GM23248 (cell line): ENCODE measurements at regions not wholly inside any gene's neighbourhood (a gene's known extent, or its start where the extent isn't known, plus 50 kb on each side); places are given as distances from the start of the nearest gene placed in this dataset.

Source experiments
- DNase-seq: peaks from one replicate; pipeline ENCODE4 v3.0.0-alpha.2; 2015
- H2AFZ ChIP-seq: fragments of 200-600 bp; sonication (generic); 2 replicates; pipeline ENCODE4 v1.6.1; 2016; ENCODE audit warnings: antibody characterized with exemption
- H3F3A ChIP-seq: fragments of 200-600 bp; sonication (generic); 2 replicates; pipeline ENCODE4 v1.6.1; 2016; ENCODE audit warnings: mild to moderate bottlenecking, antibody characterized with exemption, mixed run types; ENCODE audit not compliant: insufficient read depth
- H3K27ac ChIP-seq: fragments of 200-600 bp; sonication (generic); 2 replicates; pipeline ENCODE4 v1.5.1; 2016; ENCODE audit warnings: mild to moderate bottlenecking
- H3K27me3 ChIP-seq: fragments of 200-600 bp; sonication (generic); replicated peaks from 2 replicates; pipeline ENCODE4 v1.6.1; 2016; ENCODE audit warnings: mild to moderate bottlenecking; ENCODE audit not compliant: insufficient read depth
- H3K36me3 ChIP-seq: fragments of 200-600 bp; sonication (generic); 2 replicates; pipeline ENCODE4 v1.6.1; 2016; ENCODE audit warnings: low read depth, mild to moderate bottlenecking
- H3K4me1 ChIP-seq: fragments of 200-600 bp; sonication (generic); 2 replicates; pipeline ENCODE4 v1.6.1; 2016; ENCODE audit warnings: mild to moderate bottlenecking; ENCODE audit not compliant: insufficient read depth
- H3K4me2 ChIP-seq: fragments of 200-600 bp; sonication (generic); one replicate; pipeline ENCODE4 v1.6.1; 2016; ENCODE audit warnings: mild to moderate bottlenecking; ENCODE audit not compliant: unreplicated experiment
- H3K4me3 ChIP-seq: fragments of 200-600 bp; sonication (generic); 2 replicates; pipeline ENCODE4 v1.5.1; 2016; ENCODE audit warnings: mild to moderate bottlenecking
- H3K79me2 ChIP-seq: fragments of 200-600 bp; sonication (generic); 2 replicates; pipeline ENCODE4 v1.6.1; 2016; ENCODE audit warnings: mild to moderate bottlenecking; ENCODE audit not compliant: insufficient read depth
- H3K9ac ChIP-seq: fragments of 200-600 bp; sonication (generic); 2 replicates; pipeline ENCODE4 v1.6.1; 2016; ENCODE audit warnings: mild to moderate bottlenecking
- H3K9me2 ChIP-seq: fragments of 200-600 bp; sonication (generic); 2 replicates; pipeline ENCODE4 v1.6.1; 2016; ENCODE audit warnings: mixed run types, mild to moderate bottlenecking, moderate library complexity; ENCODE audit not compliant: insufficient read depth
- H3K9me3 ChIP-seq: fragments of 200-600 bp; sonication (generic); one replicate; pipeline ENCODE4 v1.6.1; 2017; ENCODE audit warnings: low read depth
- H4K20me1 ChIP-seq: fragments of 200-600 bp; sonication (generic); 2 replicates; pipeline ENCODE4 v1.6.0; 2016; ENCODE audit not compliant: insufficient read depth
- EZH2 ChIP-seq: fragments of 200-600 bp; sonication (generic); IDR thresholded peaks from 2 replicates; pipeline ENCODE4 v1.6.1; 2018; ENCODE audit warnings: antibody characterized with exemption, mild to moderate bottlenecking; ENCODE audit not compliant: insufficient read depth, poor library complexity, severe bottlenecking
- EZH2phosphoT487 ChIP-seq: fragments of 200-600 bp; sonication (generic); IDR thresholded peaks from 2 replicates; pipeline ENCODE4 v1.6.1; 2018; ENCODE audit warnings: antibody characterized with exemption, moderate library complexity, mild to moderate bottlenecking, low read depth; ENCODE audit not compliant: insufficient read depth
- WGBS, 2 experiments: methylation state at CpG; one replicate each; pipeline ENCODE4 v1.1.6; 2015 to 2017; ENCODE audit warnings: low lambda C conversion rate in 2 of 2, low coverage in 1 of 2; ENCODE audit errors: missing lambda C conversion rate in 2 of 2; 5-methylcytosine and 5-hydroxymethylcytosine counted together
- in situ Hi-C: fragments of 300-500 bp; cut with MboI; formaldehyde crosslinking; loops from 2 replicates; pipeline ENCODE4 v1.15.0; 2020

DNA sequence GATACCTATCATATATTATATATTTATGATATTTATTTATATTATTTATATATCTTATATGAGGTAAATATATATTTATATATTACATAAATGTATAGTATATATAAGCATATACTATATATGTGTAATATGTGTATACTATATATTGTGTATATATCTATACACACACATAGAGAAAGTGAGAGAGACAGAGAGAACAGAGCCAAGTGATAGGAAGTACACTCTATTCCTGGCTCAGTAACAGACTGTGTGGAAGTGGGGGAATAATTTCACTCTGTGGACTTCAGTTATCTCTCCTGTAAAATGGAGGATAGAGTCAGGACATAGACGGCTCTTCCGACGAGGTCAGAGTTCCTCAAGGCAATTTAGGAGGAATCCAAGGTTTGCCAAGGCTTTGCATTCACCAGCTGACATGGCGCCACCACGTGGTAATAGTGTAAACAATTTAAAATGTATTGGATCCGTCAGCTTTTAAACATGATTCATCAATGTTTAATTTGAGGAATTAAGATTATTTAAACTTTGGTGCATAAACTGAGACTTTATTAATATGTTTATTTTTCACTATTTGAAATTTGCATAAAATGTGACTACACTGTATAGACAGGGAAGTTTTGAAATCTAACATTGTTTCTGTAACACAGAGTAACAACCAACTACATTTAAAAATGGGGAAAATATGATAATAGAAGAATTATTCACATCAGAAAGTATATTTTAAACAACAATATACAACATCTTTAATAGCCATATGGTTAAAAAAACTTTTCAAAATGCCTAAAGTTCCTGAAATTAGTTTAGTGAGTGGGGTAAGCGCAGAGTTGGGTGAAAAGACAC is 75.4 kb upstream of the TMEM244 start:
- no peaks in the 10 kb centered on the region for H3K36me3 ChIP-seq
- H3K4me3 ChIP-seq: 0 out of 2 replicates have a peak overlapping the region, but pooled peaks have one; percentile 24
- H3K27me3 ChIP-seq: no peaks in the 10 kb centered on the region
- in situ Hi-C loops: no loop called here
- H4K20me1 ChIP-seq: no peaks in the 10 kb centered on the region
- H3K79me2 ChIP-seq: no peaks in the 10 kb centered on the region
- H3K4me1 ChIP-seq: peaks cover 7% of the 10 kb centered on the region
- TF ChIP-seq EZH2phosphoT487 (no peak), EZH2 (no peak)
- peak overlapping the region; percentile 77 for H2AFZ ChIP-seq
- H3K27ac ChIP-seq: no peak overlapping the region
- peak; percentile 78 for DNase-seq
- H3K9me3 ChIP-seq: no peaks in the 10 kb centered on the region
- H3K4me2 ChIP-seq: peak overlapping the region; percentile 45
- no peaks in the 10 kb centered on the region for H3F3A ChIP-seq
- no peaks in the 10 kb centered on the region for H3K9me2 ChIP-seq
- H3K9ac ChIP-seq: no peak overlapping the region
- WGBS, 2 experiments: 16% methylated on average over 7 of the region's 7 CpGs

DNA sequence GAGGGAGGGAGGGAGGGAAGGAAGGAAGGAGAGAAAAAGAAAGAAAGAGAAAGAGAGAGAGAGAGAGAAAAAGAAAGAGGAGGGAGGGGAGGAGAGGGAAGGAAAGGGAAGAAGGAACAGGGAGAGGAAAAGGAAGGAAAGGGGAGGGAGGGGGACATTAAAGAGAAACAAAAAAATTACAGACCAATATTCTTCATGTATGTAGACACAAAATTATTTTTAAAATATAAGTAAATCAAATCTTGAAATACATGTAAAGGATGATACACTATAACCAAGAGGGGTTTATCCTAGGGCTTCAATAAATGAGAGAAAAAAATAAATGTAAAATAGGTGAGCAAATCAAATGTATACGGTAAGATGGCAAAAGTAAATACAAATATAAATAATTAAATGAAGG is 71.2 kb upstream of the TMEM244 start:
- Histone ChIP-seq H3K4me3 (no peak overlapping the region), H3K9me3 (no peaks in the 10 kb centered on the region), H3K4me1 (peaks cover 7% of the 10 kb centered on the region), H3K36me3 (no peaks in the 10 kb centered on the region), H3K4me2 (no peak overlapping the region), H3K27me3 (no peaks in the 10 kb centered on the region), H3F3A (no peaks in the 10 kb centered on the region), H2AFZ (no peak overlapping the region), H3K9ac (no peak overlapping the region), H3K79me2 (no peaks in the 10 kb centered on the region), H3K27ac (no peak overlapping the region), H3K9me2 (no peaks in the 10 kb centered on the region), H4K20me1 (no peaks in the 10 kb centered on the region)
- TF ChIP-seq EZH2: no peak
- no peak for TF ChIP-seq EZH2phosphoT487
- DNase-seq: no peak
- 94 to 96% methylated on average over 1 of the region's 1 CpG for WGBS, 2 experiments
- in situ Hi-C loops: no loop called here

DNA sequence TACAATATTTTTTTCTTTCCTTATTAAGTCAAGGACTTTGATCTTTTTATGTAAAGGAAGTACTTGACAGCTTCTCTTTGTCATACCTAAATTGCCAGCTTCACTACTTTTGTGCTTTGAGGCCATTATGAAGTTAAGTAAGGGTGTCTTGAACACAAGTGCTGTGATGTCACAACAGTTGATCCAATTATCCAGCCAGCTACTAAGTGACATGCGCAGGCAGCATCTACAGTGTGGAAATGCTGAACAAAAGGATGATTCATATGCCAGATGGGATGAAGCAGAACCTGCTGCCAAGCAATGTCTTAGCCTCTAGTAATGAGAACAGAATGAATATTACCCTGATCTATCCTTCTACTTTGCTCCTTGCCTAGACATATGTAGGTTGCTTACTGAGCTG is 68.3 kb upstream of the TMEM244 start:
- peak; percentile 93 for DNase-seq
- no peaks in the 10 kb centered on the region for H4K20me1 ChIP-seq
- H3F3A ChIP-seq: no peaks in the 10 kb centered on the region
- no peaks in the 10 kb centered on the region for H3K9me3 ChIP-seq
- in situ Hi-C loops: no loop called here
- no peak overlapping the region for H2AFZ ChIP-seq
- H3K36me3 ChIP-seq: no peaks in the 10 kb centered on the region
- no peak overlapping the region for H3K27ac ChIP-seq
- H3K4me1 ChIP-seq: no peaks in the 10 kb centered on the region
- no peaks in the 10 kb centered on the region for H3K9me2 ChIP-seq
- H3K4me2 ChIP-seq: no peak overlapping the region
- 0 to 9% methylated on average over 1 of the region's 1 CpG for WGBS, 2 experiments
- TF ChIP-seq EZH2phosphoT487 (no peak), EZH2 (no peak)
- no peaks in the 10 kb centered on the region for H3K27me3 ChIP-seq
- no peaks in the 10 kb centered on the region for H3K79me2 ChIP-seq
- H3K9ac ChIP-seq: no peak overlapping the region
- H3K4me3 ChIP-seq: no peak overlapping the region

DNA sequence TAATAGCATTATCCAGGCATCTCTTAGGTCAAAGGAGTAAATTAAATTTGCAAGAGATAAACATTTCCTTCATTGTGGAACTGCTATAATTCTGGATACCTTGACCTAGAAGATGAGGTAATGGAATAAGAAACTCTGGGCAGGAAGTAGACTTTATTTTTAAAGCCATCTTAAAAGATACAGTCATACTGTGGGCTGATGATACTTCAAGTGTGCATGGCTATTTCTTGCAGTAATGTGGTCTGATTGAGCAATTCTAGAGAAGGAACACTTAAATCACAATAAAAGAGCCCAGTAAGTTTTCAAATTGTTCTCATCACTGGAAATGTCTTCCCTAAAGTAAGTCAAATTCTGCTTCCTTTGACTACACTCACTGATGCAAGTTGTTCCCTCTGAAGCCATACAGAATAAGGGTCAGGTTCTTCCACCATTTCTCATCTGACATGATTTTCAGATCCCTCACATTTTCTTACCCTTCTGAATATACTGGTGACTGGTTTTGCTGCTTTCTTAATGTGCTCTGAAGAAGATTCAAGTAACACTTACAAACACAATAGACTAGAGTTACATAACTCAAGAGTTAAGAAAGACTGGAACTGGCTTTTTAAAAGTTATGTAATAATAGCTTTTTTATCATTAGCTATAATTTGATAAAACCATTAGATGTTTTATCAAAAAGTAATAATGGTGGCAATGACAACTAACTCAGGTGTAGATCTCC is 62.6 kb upstream of the TMEM244 start:
- no peak overlapping the region for H3K4me3 ChIP-seq
- peak overlapping the region; percentile 34 for H3K4me2 ChIP-seq
- H3K27me3 ChIP-seq: no peaks in the 10 kb centered on the region
- in situ Hi-C loops: no loop called here
- H4K20me1 ChIP-seq: no peaks in the 10 kb centered on the region
- no peaks in the 10 kb centered on the region for H3K9me3 ChIP-seq
- peak overlapping the region; percentile 47 for H3K27ac ChIP-seq
- peak; percentile 76 for DNase-seq
- H3K36me3 ChIP-seq: no peaks in the 10 kb centered on the region
- H3K79me2 ChIP-seq: no peaks in the 10 kb centered on the region
- 0 out of 2 replicates have a peak, but pooled peaks cover 2% of the 10 kb centered on the region for H3K4me1 ChIP-seq
- peaks cover 9% of the 10 kb centered on the region for H3F3A ChIP-seq
- H3K9ac ChIP-seq: no peak overlapping the region
- no peaks in the 10 kb centered on the region for H3K9me2 ChIP-seq
- H2AFZ ChIP-seq: peak overlapping the region; percentile 30; the same call in 1 of the 2 replicates
- TF ChIP-seq EZH2phosphoT487: no peak
- TF ChIP-seq EZH2: no peak
